Hematopoietic multipotent progenitor cell (in vitro differentiated cells): ENCODE measurements at regions not wholly inside any gene's neighbourhood (a gene's known extent, or its start where the extent isn't known, plus 50 kb on each side); places are given as distances from the start of the nearest gene placed in this dataset.
A peak's percentile ranks its signal among the peaks of the same experiment; 100 is the strongest.

ENCODE experiments used
- DNase-seq, 3 donors: peaks; one replicate each; pipeline ENCODE4 v3.0.0-alpha.2; 2011 to 2015; ENCODE audit warnings: low read depth in 2 of 3, low spot score in 2 of 3

- DNase-seq, result no peak
Measured at GRCh38 chr6:140957386-140957785, 1175.3 kb upstream of the GJE1 start.

GRCh38 chr6:140956571-140957369 lies 1176.0 kb upstream of the GJE1 start:
- no peak for DNase-seq

GRCh38 chr6:140940251-140940925 lies 1192.3 kb upstream of the GJE1 start:
- DNase-seq, result no peak

- no peak for DNase-seq
Measured at GRCh38 chr6:140932909-140933308, 1199.8 kb upstream of the GJE1 start.

- no peak for DNase-seq
Measured at GRCh38 chr6:140931581-140931980, 1201.1 kb upstream of the GJE1 start.

GRCh38 chr6:140929121-140929520 lies 1203.6 kb upstream of the GJE1 start:
- no peak for DNase-seq

GRCh38 chr6:140923048-140923447 lies 1209.7 kb upstream of the GJE1 start:
- no peak for DNase-seq

GRCh38 chr6:140921366-140922226 lies 1211.1 kb upstream of the GJE1 start:
- peak in 2 of 3 donors; percentile 53 to 84 for DNase-seq

GRCh38 chr6:140917911-140918310 lies 1214.8 kb upstream of the GJE1 start:
- no peak for DNase-seq

- no peak for DNase-seq
Measured at GRCh38 chr6:140915551-140915950, 1217.2 kb upstream of the GJE1 start.

- no peak for DNase-seq
Measured at GRCh38 chr6:140915103-140915502, 1217.6 kb upstream of the GJE1 start.

- DNase-seq, result no peak
Measured at GRCh38 chr6:140912686-140913085, 1220.0 kb upstream of the GJE1 start.

GRCh38 chr6:140909625-140910024 lies 1223.1 kb upstream of the GJE1 start:
- DNase-seq, result no peak

- DNase-seq, result no peak
Measured at GRCh38 chr6:140909156-140909555, 1223.6 kb upstream of the GJE1 start.

GRCh38 chr6:140908505-140908904 lies 1224.2 kb upstream of the GJE1 start:
- no peak for DNase-seq

- no peak for DNase-seq
Measured at GRCh38 chr6:140907235-140907634, 1225.5 kb upstream of the GJE1 start.

- no peak for DNase-seq
Measured at GRCh38 chr6:140905724-140906123, 1227.0 kb upstream of the GJE1 start.

- DNase-seq, result no peak
Measured at GRCh38 chr6:140905050-140905449, 1227.7 kb upstream of the GJE1 start.

GRCh38 chr6:140897804-140898573 lies 1234.7 kb upstream of the GJE1 start:
- DNase-seq, result peak in 1 of 3 donors; percentile 56

- peak in 1 of 3 donors; percentile 11 for DNase-seq
Measured at GRCh38 chr6:140897349-140897748, 1235.4 kb upstream of the GJE1 start.
